Astrocyte of the cerebellum (primary cell): ENCODE measurements at regions not wholly inside any gene's neighbourhood (a gene's known extent, or its start where the extent isn't known, plus 50 kb on each side); places are given as distances from the start of the nearest gene placed in this dataset.

Experiments used
- DNase-seq: peaks from one replicate; pipeline ENCODE4 v3.0.0-alpha.2; 2011; ENCODE audit warnings: low read depth
- H3K4me3 ChIP-seq: 2 replicates; pipeline ENCODE4 v1.5.1; 2011; ENCODE audit warnings: mild to moderate bottlenecking, low read depth, low read length, moderate library complexity
- in situ Hi-C: cut with HindIII; loops from 2 replicates; pipeline ENCODE4 v1.10.0; 2017; ENCODE audit warnings: low sequenced_read_pairs
- TF ChIP-seq, protein P1 (sequence below): IDR thresholded peaks from 2 replicates; pipeline ENCODE4 v1.5.1; 2012; ENCODE audit warnings: low read length, low read depth, moderate library complexity, mild to moderate bottlenecking; ENCODE audit errors: missing control alignments

DNA sequence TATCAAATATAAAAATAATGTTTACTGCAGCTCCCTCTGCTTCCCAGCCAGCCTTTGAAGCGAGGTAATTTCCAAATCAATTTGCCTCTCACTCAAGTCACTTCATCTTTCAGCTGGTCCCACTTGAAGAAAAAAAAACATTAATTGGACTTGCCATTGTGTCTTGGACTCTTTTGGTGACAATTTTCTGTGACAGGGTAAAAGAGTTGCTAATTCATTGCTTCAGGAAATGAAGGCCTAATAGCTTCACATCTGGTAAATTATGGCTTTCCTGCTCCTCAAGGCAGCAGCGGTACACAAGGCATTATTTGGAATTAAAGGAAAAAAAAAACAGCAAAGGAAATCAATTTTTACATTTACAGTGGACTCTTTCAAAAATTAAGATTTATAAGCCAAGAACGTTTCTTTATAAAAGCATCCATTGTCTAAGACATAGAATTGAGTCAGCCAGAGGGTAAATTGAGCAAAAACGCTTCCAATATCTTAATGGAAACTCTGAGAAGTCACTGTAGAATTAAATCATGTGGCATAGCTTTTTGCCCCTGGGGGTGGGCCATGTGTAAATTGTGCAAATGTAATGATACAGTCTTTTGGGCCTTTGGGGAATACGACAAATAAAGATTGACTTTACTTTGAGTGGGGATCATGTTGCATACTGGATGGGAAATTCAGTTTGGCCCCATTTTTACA, 102.5 kb downstream of the LYPLAL1 start:
- no peak overlapping the region for H3K4me3 ChIP-seq
- in situ Hi-C loops: no loop called here
- TF ChIP-seq, protein P1, sequence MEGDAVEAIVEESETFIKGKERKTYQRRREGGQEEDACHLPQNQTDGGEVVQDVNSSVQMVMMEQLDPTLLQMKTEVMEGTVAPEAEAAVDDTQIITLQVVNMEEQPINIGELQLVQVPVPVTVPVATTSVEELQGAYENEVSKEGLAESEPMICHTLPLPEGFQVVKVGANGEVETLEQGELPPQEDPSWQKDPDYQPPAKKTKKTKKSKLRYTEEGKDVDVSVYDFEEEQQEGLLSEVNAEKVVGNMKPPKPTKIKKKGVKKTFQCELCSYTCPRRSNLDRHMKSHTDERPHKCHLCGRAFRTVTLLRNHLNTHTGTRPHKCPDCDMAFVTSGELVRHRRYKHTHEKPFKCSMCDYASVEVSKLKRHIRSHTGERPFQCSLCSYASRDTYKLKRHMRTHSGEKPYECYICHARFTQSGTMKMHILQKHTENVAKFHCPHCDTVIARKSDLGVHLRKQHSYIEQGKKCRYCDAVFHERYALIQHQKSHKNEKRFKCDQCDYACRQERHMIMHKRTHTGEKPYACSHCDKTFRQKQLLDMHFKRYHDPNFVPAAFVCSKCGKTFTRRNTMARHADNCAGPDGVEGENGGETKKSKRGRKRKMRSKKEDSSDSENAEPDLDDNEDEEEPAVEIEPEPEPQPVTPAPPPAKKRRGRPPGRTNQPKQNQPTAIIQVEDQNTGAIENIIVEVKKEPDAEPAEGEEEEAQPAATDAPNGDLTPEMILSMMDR: no peak
- no peak for DNase-seq

DNA sequence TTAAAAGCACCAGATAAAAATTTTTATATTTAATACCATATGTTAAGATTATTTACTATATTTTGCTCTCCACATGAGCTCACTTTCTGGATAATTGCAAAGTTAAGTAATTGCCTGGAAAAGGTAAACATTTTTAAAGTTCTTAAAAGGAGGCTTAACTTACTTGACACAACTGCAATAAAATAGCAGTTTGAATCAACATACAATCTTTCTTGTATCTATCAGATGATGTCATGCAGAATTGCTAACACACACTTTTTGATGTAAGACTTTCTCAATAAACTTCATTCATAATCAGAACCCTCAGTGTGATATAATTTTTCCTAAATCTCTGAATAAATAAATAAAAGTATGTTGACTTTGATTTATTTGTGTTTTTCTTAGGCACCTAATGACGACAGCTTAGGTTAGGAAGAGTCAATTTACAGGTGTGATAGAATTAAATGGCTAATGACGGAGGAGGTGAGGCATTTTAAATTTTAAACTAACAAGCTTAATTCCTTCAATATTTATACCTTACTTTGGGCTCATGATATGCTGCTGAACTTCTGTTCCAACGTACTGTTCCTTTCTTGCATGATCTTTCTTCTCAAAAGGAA, 99.5 kb downstream of the LYPLAL1 start:
- TF ChIP-seq, protein P1: no peak
- no peak overlapping the region for H3K4me3 ChIP-seq
- in situ Hi-C loops: no loop called here
- DNase-seq: no peak

DNA sequence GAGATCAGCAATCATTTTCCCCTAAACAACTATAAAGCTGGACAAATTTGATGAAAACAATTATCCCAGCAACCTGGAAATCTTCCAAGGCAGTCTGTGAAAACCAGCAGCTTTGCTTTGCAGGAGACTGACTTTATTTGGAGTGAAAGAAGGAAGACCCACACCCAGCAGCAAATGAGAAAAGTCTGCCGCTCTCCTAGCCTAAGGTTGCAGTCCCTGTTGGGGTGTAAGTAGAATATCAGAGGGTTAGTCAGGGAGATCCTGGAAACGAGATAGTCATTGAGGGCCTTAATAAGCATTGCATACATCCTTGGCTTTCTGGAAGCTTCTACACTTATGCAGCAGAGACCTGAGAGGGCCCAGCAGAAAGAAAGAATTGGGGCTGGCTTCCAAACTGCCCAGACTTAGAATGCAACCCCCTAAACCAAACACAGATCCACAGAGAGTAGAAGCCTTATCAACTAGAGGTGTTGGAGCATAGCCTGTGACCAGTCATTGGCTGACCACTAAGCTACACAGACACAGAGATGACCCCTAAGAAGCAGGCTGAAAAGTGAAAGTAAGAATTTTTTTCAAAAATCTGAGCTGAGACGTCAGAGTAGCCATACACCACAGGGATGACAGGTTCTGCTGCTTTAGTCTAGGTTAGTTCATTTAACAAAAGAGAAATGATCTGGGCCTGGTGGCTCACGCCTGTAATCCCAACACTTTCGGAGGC, 98.3 kb downstream of the LYPLAL1 start:
- TF ChIP-seq, protein P1: no peak
- in situ Hi-C loops: no loop called here

DNA sequence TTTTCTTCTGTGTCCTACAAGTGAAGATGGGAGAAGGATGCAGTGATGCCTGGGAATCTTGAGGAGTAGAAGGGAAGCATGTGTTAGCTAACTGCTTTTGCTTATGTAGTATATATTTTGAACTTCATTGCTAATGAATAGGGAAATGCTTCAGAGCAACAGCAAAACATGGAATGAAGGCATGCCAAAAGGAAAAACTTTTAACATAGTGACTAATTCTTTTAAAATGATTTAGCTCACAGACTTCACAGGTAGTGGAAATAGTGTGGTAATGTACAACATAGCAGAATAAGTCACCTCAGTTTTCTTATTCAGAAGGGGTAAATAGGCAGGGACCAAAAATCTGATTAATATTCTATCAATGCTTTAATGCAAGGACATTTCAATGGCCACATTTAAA, 95.5 kb downstream of the LYPLAL1 start:
- no peak overlapping the region for H3K4me3 ChIP-seq
- no peak for DNase-seq
- in situ Hi-C loops: no loop called here
- TF ChIP-seq, protein P1: no peak

More for the DNA sequence above, 98.3 kb downstream of the LYPLAL1 start:
- no peak overlapping the region for H3K4me3 ChIP-seq
- peak; percentile 26 for DNase-seq

DNA sequence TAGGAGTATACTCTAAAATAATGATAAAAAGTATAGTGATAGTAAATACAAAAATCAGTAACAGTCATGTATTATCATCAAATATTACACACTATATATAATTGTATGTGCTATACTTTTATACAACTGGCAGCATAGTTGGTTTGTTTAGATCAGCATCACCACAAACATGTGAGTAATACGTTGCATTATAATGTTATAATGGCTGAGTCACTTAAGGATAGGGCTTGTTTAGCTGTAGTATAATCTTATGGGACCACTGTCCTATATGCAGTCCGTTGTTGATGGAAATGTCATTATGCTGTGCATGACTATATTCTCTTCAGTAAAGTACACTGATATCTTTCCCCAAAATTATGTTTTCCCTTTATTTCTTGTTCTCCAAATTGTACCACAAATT, 92.8 kb downstream of the LYPLAL1 start:
- DNase-seq: no peak
- H3K4me3 ChIP-seq: no peak overlapping the region
- in situ Hi-C loops: no loop called here
- TF ChIP-seq, protein P1: no peak

DNA sequence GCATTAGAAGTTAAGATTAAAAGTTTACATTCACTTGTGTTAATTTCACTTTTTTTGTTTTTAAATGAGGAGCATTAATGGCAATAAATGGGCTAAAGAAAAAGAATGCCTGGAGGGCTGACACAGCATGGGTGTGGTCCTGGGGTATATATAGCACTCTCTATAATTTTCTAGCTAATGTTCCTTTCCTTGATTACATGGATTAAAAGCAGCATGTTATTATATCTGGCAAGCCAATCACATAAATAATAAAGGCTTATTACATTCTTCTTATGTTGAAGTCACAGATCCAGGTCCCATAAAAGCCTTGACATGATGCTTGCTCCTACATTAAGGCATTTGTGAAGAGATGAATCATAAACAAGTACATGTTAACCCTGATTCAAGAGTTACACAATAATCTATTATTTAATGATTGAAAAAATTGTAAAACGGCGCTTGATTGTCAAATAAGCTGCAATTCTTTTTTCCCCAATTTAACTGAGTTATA, 91.4 kb downstream of the LYPLAL1 start:
- DNase-seq: no peak
- TF ChIP-seq, protein P1: no peak
- in situ Hi-C loops: no loop called here
- H3K4me3 ChIP-seq: no peak overlapping the region
